HUES64 (cell line): ENCODE measurements at regions not wholly inside any gene's neighbourhood (a gene's known extent, or its start where the extent isn't known, plus 50 kb on each side); places are given as distances from the start of the nearest gene placed in this dataset.

Experiments
- H3K27ac ChIP-seq: 2 replicates; pipeline ENCODE4 v1.7.0; 2013; ENCODE audit warnings: low read depth, low read length, inconsistent platforms
- H3K27me3 ChIP-seq: 2 replicates; pipeline ENCODE4 v1.6.1; 2013; ENCODE audit warnings: mild to moderate bottlenecking, low read length; ENCODE audit not compliant: insufficient read depth
- H3K36me3 ChIP-seq: 2 replicates; pipeline ENCODE4 v1.6.1; 2013; ENCODE audit warnings: mild to moderate bottlenecking, low read length; ENCODE audit not compliant: insufficient read depth
- H3K4me1 ChIP-seq: 2 replicates; pipeline ENCODE4 v1.6.1; 2013; ENCODE audit warnings: mild to moderate bottlenecking, low read length, moderate library complexity; ENCODE audit not compliant: insufficient read depth
- H3K4me3 ChIP-seq: 2 replicates; pipeline ENCODE4 v1.5.1; 2013; ENCODE audit warnings: mild to moderate bottlenecking, low read length, moderate library complexity
- H3K9ac ChIP-seq: 2 replicates; pipeline ENCODE4 v1.6.1; 2013; ENCODE audit warnings: mild to moderate bottlenecking, low read depth, low read length
- H3K9me3 ChIP-seq: 2 replicates; pipeline ENCODE4 v1.6.1; 2013; ENCODE audit warnings: low read depth, low read length; ENCODE audit not compliant: insufficient read depth
- WGBS: fragments of 150-250, 120-280 bp; methylation state at CpG from one replicate; pipeline ENCODE4 v1.1.7; 2013; ENCODE audit warnings: missing lambda C conversion rate; 5-methylcytosine and 5-hydroxymethylcytosine counted together

DNA sequence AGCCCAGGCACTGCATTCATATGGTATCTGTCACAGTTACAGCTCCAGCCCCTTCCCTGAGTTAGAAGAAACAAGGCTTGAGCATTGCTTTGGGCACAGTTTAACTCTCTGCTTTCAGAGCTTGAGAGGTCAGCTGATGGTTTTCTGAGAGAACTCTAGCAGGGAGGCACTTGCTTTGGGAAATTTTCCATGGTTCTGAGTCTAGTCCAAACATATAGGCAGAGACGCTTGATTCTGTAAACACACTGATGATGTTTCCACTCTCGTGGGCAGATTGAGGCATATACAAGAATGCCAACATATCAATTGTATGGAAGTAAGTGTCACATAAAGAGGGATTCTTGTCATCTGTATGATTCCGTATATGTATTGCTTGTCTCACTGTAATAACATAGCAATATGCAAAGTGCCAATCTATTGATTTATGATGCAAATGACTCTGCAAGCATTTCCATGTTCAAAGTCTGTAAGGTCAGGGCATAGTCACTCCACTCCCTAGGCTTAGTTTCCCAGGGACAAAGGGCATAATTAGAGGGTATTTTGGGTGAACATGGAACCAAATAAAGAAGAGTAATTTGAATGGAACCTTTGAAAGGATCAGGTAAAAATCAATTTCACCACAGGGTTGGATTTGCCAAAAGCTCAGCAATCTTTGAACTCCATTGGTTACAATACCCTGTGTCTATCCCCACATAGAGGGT is 239.0 kb downstream of the INHBA start:
- H3K9me3 ChIP-seq, result no peaks in the 10 kb centered on the region
- no peaks in the 10 kb centered on the region for H3K4me1 ChIP-seq
- no peak overlapping the region for H3K4me3 ChIP-seq
- H3K36me3 ChIP-seq, result no peaks in the 10 kb centered on the region
- no peaks in the 10 kb centered on the region for H3K27me3 ChIP-seq
- no peak overlapping the region for H3K9ac ChIP-seq
- 98% methylated on average over 3 of the region's 3 CpGs for WGBS
- H3K27ac ChIP-seq, result no peak overlapping the region

GRCh38 chr7:41459623-41460261 is 243.1 kb downstream of the INHBA start:
- H3K9ac ChIP-seq, result no peak overlapping the region
- H3K36me3 ChIP-seq, result no peaks in the 10 kb centered on the region
- H3K27ac ChIP-seq, result no peak overlapping the region
- no peaks in the 10 kb centered on the region for H3K27me3 ChIP-seq
- 94% methylated on average over 8 of the region's 8 CpGs for WGBS
- H3K4me1 ChIP-seq, result no peaks in the 10 kb centered on the region
- H3K9me3 ChIP-seq, result no peaks in the 10 kb centered on the region
- no peak overlapping the region for H3K4me3 ChIP-seq

DNA sequence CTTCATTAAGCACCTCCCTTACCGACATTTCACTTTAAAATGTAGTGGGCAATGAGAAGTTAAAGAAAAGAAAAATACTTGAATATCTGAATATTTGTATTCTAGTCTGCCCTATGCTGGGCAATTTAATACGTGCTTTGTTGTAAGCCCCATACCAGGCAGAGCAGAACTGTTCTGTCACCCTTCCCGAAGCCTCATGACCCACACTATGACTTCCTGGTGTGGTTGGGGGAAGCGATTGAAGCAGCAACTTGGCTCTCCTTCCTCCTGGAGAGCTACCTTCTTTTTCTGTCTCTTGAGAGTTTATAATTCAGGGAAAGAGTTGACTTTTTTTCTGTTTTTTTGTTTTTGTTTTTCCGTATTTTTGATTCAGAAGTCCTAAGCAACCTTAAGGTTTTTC is 243.7 kb downstream of the INHBA start:
- Histone ChIP-seq H3K36me3 (no peaks in the 10 kb centered on the region), H3K27me3 (no peaks in the 10 kb centered on the region), H3K4me3 (no peak overlapping the region), H3K4me1 (no peaks in the 10 kb centered on the region), H3K9me3 (no peaks in the 10 kb centered on the region), H3K9ac (no peak overlapping the region), H3K27ac (no peak overlapping the region)
- WGBS, result 95% methylated on average over 4 of the region's 5 CpGs

DNA sequence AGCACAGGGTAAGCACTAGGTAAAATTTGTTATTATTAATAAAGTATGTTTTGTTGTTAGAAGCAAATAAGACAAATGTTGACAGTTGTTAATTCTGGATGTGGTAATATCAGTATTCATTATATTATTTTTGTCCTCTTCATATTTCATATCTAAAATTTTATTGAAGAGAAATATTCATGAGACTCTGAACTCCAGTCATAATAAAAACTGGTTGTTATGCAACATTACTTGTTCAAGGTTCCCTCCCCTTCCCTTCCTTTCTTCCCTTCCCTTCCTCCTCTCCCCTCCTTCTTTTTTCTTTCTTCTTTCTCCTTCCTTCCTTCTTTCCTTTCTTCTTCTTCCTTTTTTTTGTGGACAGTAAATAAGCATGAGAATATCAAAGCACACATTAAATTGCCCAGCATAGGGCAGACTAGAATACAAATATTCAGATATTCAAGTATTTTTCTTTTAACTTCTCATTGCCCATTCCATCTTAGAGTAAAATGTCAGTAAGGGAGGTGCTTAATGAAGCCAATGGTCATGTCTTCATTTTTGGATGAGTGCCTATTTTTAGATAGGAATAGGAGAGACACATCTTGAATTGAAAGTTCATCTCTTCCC is 245.0 kb downstream of the INHBA start:
- H3K4me3 ChIP-seq, result no peak overlapping the region
- no peaks in the 10 kb centered on the region for H3K36me3 ChIP-seq
- H3K27me3 ChIP-seq, result no peaks in the 10 kb centered on the region
- H3K4me1 ChIP-seq, result no peaks in the 10 kb centered on the region
- H3K27ac ChIP-seq, result no peak overlapping the region
- no peaks in the 10 kb centered on the region for H3K9me3 ChIP-seq
- no peak overlapping the region for H3K9ac ChIP-seq

GRCh38 chr7:41451826-41452225 is 251.1 kb downstream of the INHBA start:
- WGBS, result 100% methylated on average over 1 of the region's 1 CpG
- Histone ChIP-seq H3K27me3 (no peaks in the 10 kb centered on the region), H3K27ac (no peak overlapping the region)

DNA sequence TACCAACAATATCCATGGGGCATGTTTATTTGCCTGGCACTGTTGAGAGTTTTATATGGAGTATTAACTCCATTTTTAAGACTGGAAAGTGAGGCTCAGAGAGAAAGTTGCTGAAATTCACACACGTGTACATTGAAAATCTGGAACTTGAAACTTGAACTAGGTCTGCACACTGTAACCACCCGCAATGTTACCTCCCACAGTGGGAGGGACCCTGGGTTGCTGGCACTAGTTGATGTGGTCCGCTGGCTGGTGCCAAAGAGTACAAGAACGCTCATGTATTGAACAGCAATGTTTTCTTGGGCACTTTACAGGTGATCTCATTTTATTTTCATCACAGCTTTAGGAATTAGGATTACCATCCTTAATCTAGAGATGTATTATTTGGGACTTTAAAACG is 253.2 kb downstream of the INHBA start:
- WGBS, result 94% methylated on average over 5 of the region's 5 CpGs
- no peaks in the 10 kb centered on the region for H3K36me3 ChIP-seq
- H3K27me3 ChIP-seq, result no peaks in the 10 kb centered on the region
- H3K4me3 ChIP-seq, result no peak overlapping the region
- H3K9ac ChIP-seq, result no peak overlapping the region
- H3K9me3 ChIP-seq, result no peaks in the 10 kb centered on the region
- no peak overlapping the region for H3K27ac ChIP-seq
- H3K4me1 ChIP-seq, result peaks cover 23% of the 10 kb centered on the region

More at GRCh38 chr7:41451826-41452225, 251.1 kb downstream of the INHBA start:
- H3K9me3 ChIP-seq, result no peaks in the 10 kb centered on the region
- no peaks in the 10 kb centered on the region for H3K36me3 ChIP-seq
- H3K4me1 ChIP-seq, result peaks cover 6% of the 10 kb centered on the region; the same call in 1 of the 2 replicates
- no peak overlapping the region for H3K4me3 ChIP-seq
- no peak overlapping the region for H3K9ac ChIP-seq

- H3K9me3 ChIP-seq, result no peaks in the 10 kb centered on the region
- 95% methylated on average over 3 of the region's 3 CpGs for WGBS
- peaks cover 23% of the 10 kb centered on the region for H3K4me1 ChIP-seq
- H3K27ac ChIP-seq, result no peak overlapping the region
- H3K4me3 ChIP-seq, result no peak overlapping the region
- H3K36me3 ChIP-seq, result no peaks in the 10 kb centered on the region
- H3K9ac ChIP-seq, result no peak overlapping the region
- H3K27me3 ChIP-seq, result no peaks in the 10 kb centered on the region
Observed at GRCh38 chr7:41449286-41449685, 253.6 kb downstream of the INHBA start.

- Histone ChIP-seq H3K9ac (no peak overlapping the region), H3K27me3 (no peaks in the 10 kb centered on the region), H3K4me3 (no peak overlapping the region), H3K9me3 (no peaks in the 10 kb centered on the region), H3K4me1 (peaks cover 23% of the 10 kb centered on the region), H3K36me3 (no peaks in the 10 kb centered on the region), H3K27ac (no peak overlapping the region)
Observed at GRCh38 chr7:41448104-41448503, 254.8 kb downstream of the INHBA start.

DNA sequence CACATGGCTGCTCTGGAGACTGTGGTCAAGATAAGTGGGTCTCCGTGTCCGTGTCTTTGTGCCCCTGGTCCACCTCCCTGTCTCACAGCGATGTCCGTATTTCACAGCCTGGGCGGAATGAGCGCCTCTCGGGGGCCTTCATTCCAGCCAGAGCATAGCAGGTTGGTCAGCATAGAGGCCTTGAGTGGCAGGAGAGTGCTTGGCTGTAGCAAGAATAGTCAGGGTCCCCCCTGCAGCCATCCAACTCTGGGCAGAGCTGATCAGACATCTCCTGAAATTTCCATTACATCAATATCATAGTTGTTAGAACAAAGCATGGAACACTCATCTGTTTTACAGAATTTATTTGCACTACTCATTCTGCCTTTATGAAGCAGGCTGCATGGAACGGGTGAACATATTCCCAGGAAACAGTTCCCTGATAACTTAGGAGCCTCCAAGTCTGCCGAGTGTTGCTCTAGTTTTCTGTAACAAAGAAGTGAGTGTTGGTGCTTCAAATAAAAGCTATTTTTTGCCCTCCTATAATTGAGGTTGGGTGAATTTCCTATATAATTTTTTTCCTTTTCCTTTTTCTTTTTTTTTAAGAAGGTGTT is 255.3 kb downstream of the INHBA start:
- no peak overlapping the region for H3K27ac ChIP-seq
- H3K9ac ChIP-seq, result no peak overlapping the region
- peaks cover 23% of the 10 kb centered on the region for H3K4me1 ChIP-seq
- no peaks in the 10 kb centered on the region for H3K27me3 ChIP-seq
- H3K4me3 ChIP-seq, result no peak overlapping the region
- no peaks in the 10 kb centered on the region for H3K9me3 ChIP-seq
- H3K36me3 ChIP-seq, result no peaks in the 10 kb centered on the region
- WGBS, result 95% methylated on average over 9 of the region's 9 CpGs

DNA sequence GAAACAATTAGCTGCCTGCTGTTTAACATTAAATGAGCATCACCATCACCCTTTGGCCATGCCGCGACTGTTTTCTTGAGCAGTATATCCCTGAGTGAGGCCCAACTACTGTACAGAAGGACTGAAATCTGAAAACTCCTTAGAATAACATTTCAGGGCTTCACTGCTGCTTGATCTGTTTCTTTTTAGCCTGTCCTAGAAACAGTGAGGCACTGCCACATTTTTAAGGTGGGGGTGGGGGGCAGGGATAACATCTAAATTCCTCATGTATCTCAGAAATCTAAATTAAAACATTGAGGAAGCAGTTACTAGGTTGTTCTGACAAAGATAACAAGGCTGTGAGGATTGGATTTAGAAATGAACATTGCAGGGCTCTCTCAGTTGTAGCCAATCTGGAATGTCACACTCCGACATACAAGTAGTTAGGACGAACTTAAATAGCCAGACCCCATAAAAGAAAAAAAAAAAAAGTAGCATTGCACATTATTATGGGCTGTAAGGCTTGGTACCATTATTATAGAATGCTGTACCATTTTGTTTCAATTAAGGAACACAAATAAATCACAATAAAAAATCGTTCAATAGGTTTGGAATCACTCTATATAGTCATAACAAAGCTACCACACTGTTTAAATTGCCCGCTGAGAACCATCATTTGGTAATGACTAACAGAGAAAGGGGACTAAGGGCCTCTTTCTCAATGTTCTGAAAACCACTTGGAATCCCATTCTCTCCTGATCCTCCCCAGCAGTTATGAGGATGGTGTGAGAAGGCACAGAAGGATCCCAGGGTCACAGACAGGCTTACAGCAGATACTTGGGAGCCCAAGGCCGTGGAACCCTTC is 256.1 kb downstream of the INHBA start:
- H3K27ac ChIP-seq, result no peak overlapping the region
- H3K9me3 ChIP-seq, result no peaks in the 10 kb centered on the region
- no peaks in the 10 kb centered on the region for H3K27me3 ChIP-seq
- no peaks in the 10 kb centered on the region for H3K36me3 ChIP-seq
- no peak overlapping the region for H3K4me3 ChIP-seq
- H3K4me1 ChIP-seq, result peaks cover 25% of the 10 kb centered on the region
- 92% methylated on average over 7 of the region's 7 CpGs for WGBS
- H3K9ac ChIP-seq, result no peak overlapping the region

DNA sequence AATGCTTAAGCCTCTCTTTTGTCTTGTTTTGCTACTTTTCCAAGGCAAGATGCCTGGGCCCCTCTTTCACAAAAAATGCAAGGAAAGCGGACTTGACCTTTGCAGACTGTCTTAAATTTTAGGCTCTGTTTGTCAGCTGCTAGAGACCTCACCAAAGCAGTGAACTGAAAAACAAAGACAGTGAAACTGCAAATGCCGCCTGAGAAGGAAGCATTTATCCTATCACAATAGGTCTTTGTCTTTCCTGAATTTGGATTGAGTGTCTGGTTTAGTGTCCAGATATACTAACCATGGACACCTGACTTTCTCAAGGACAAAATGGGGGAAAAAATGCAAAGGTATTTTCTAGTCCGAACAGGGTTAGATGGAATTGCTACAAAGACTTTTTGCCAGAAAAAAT is 256.9 kb downstream of the INHBA start:
- Histone ChIP-seq H3K4me3 (no peak overlapping the region), H3K27me3 (no peaks in the 10 kb centered on the region), H3K4me1 (peaks cover 25% of the 10 kb centered on the region), H3K36me3 (no peaks in the 10 kb centered on the region), H3K9ac (no peak overlapping the region), H3K27ac (no peak overlapping the region), H3K9me3 (no peaks in the 10 kb centered on the region)
- WGBS, result 76% methylated on average over 3 of the region's 3 CpGs
